CD4-positive, alpha-beta memory T cell (primary cell): ENCODE measurements at regions not wholly inside any gene's neighbourhood (a gene's known extent, or its start where the extent isn't known, plus 50 kb on each side); places are given as distances from the start of the nearest gene placed in this dataset.

Experiments used
- CTCF ChIA-PET: fragments of 350-600 bp; sonication (Branson Sonifier 250); formaldehyde crosslinking; loops from one replicate; lab custom pipeline; 2021; ENCODE audit warnings: inconsistent platforms; ENCODE audit not compliant: partially characterized antibody; lab: Charles Lee
- POLR2A ChIA-PET: fragments of 350-600 bp; sonication (Branson Sonifier 250); formaldehyde crosslinking; loops from one replicate; lab custom pipeline; 2021; ENCODE audit not compliant: partially characterized antibody; lab: Charles Lee
- DNase-seq, 5 donors: peaks; one replicate each; pipeline versions ENCODE4 v3.0.0 to v3.0.0-alpha.2; 2020 to 2022; ENCODE audit warnings: mixed read lengths in 1 of 5
- H3K27ac ChIP-seq: one replicate; pipeline ENCODE4 v1.7.0; 2013; ENCODE audit warnings: low read depth, low read length
- H3K27me3 ChIP-seq: 2 replicates; pipeline ENCODE4 v1.7.0; 2013; ENCODE audit warnings: mild to moderate bottlenecking, low read length, moderate library complexity; ENCODE audit not compliant: insufficient read depth
- H3K36me3 ChIP-seq: 2 replicates; pipeline ENCODE4 v1.7.0; 2013; ENCODE audit warnings: mild to moderate bottlenecking, low read length, moderate library complexity; ENCODE audit not compliant: insufficient read depth
- H3K4me1 ChIP-seq: 2 replicates; pipeline ENCODE4 v1.7.0; 2013; ENCODE audit warnings: mild to moderate bottlenecking, low read length, moderate library complexity; ENCODE audit not compliant: insufficient read depth
- H3K4me3 ChIP-seq, 2 donors: one replicate each; pipeline ENCODE4 v1.7.0; 2013; ENCODE audit warnings: low read length in 2 of 2, mild to moderate bottlenecking in 1 of 2
- H3K9me3 ChIP-seq, 2 donors: one replicate each; pipeline ENCODE4 v1.7.0; 2013; ENCODE audit warnings: low read length in 2 of 2, control low read depth in 1 of 2; ENCODE audit not compliant: control insufficient read depth in 1 of 2
- H3K27ac Mint-ChIP-seq, 7 donors: one replicate each; pipeline ENCODE4 v1.8.0; 2020 to 2021; ENCODE audit warnings: mixed read lengths in 7 of 7, mild to moderate bottlenecking in 6 of 7, inconsistent platforms in 3 of 7, moderate library complexity in 3 of 7
- H3K27me3 Mint-ChIP-seq, 2 donors: one replicate each; pipeline ENCODE4 v1.8.0; 2020 to 2021; ENCODE audit warnings: mixed read lengths in 2 of 2
- H3K36me3 Mint-ChIP-seq, 2 donors: one replicate each; pipeline ENCODE4 v1.8.0; 2020 to 2021; ENCODE audit warnings: mixed read lengths in 2 of 2, inconsistent platforms in 1 of 2, mild to moderate bottlenecking in 1 of 2
- H3K4me1 Mint-ChIP-seq, 4 donors: one replicate each; pipeline ENCODE4 v1.8.0; 2020 to 2021; ENCODE audit warnings: mixed read lengths in 4 of 4, mild to moderate bottlenecking in 1 of 4
- H3K4me3 Mint-ChIP-seq, 8 donors: one replicate each; pipeline ENCODE4 v1.8.0; 2020 to 2021; ENCODE audit warnings: mixed read lengths in 8 of 8, mild to moderate bottlenecking in 7 of 8, moderate library complexity in 6 of 8, inconsistent platforms in 3 of 8
- H3K9me3 Mint-ChIP-seq, 8 donors: one replicate each; pipeline ENCODE4 v1.8.0; 2020 to 2021; ENCODE audit warnings: mixed read lengths in 8 of 8, mild to moderate bottlenecking in 5 of 8, inconsistent platforms in 3 of 8, moderate library complexity in 1 of 8
- intact Hi-C: fragments of 100-400 bp; cut with micrococcal nuclease; formaldehyde crosslinking; loops from one replicate; pipeline ENCODE4 v1.15.1; 2023

DNA sequence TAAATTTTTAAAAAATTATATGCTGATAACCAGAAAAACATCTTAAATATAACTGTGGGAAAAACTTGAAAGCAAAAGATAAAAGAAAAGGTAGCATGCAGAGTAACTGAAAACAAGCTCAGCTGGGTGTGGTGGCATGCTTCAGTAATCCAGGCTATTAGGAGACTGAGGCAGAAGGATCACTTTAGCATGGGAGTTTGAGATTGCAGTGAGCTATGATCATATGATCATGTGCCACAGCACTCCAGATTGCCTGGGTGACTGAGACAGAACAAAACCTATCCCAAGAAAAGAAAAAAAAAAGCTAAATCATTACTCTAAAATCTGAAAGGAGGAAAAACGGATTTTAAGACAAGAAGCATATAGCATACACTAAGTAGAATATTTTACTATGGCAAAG is 1624.0 kb downstream of the AMY1C start:
- intact Hi-C loops, result no loop called here
- no peak for DNase-seq
- POLR2A ChIA-PET, result no interaction called here
- no peaks in the 10 kb centered on the region for H3K4me1 Mint-ChIP-seq
- no peak overlapping the region for H3K27ac Mint-ChIP-seq
- Histone ChIP-seq H3K27me3 (no peaks in the 10 kb centered on the region), H3K4me1 (no peaks in the 10 kb centered on the region), H3K27ac (no peak overlapping the region), H3K36me3 (no peaks in the 10 kb centered on the region), H3K4me3 (no peak overlapping the region), H3K9me3 (no peaks in the 10 kb centered on the region)
- CTCF ChIA-PET, result no interaction called here
- H3K9me3 Mint-ChIP-seq, result peaks cover 0 to 15% (median 8%) of the 10 kb centered on the region in 8 donors
- no peaks in the 10 kb centered on the region for H3K27me3 Mint-ChIP-seq
- no peaks in the 10 kb centered on the region for H3K36me3 Mint-ChIP-seq
- no peak overlapping the region for H3K4me3 Mint-ChIP-seq

DNA sequence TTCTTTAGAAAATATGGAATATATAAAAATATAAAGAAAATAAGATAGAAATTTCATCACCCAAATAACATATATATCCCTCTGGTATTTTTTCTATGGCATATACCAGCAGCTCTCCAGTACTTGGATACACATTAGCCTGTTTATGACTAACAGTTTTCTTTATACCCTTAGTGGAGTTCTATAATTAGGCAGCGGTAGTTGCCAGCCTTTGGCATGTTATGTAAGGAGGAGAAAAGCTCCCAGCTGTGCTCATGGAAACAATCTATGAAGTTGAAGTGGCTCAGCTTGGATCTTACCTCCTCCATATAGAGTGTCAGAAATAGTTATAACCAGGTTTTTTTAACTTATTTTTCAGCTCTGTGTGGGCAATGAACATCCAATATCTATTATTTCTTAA is 1636.8 kb downstream of the AMY1C start:
- no peak overlapping the region for H3K27ac ChIP-seq
- peaks cover 0 to 7% of the 10 kb centered on the region in 2 donors for H3K9me3 ChIP-seq
- ChIA-PET POLR2A (no interaction called here), CTCF (no interaction called here)
- Mint-ChIP-seq H3K36me3 (peaks cover 0 to 4% of the 10 kb centered on the region in 2 donors), H3K4me1 (no peaks in the 10 kb centered on the region), H3K4me3 (no peak overlapping the region), H3K27ac (no peak overlapping the region), H3K9me3 (peaks cover 3 to 29% (median 17%) of the 10 kb centered on the region in 8 donors), H3K27me3 (no peaks in the 10 kb centered on the region)
- no peak for DNase-seq
- H3K4me1 ChIP-seq, result no peaks in the 10 kb centered on the region
- no peak overlapping the region for H3K4me3 ChIP-seq
- no peaks in the 10 kb centered on the region for H3K27me3 ChIP-seq
- intact Hi-C loops, result no loop called here
- no peaks in the 10 kb centered on the region for H3K36me3 ChIP-seq

DNA sequence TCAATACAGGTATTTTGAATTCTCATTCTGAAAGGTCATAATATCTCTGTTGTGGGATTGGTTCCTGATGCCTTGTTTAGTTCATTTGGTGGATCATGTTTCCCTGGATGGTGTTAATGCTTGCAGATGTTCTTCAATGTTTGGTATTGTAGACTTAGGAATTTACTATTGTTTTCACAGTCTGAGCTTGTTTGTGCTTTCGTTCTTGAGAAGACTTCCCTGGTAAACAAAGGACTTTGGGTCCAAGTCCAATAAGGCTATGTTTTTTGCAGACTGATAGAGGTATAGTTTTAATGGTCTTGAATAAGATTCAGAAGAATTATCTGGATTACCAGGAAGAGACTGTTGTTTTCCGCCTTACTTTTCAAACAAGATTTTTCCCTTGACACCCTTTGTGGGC is 1646.3 kb downstream of the AMY1C start:
- Histone ChIP-seq H3K27ac (no peak overlapping the region), H3K27me3 (no peaks in the 10 kb centered on the region), H3K9me3 (no peaks in the 10 kb centered on the region), H3K36me3 (no peaks in the 10 kb centered on the region), H3K4me1 (no peaks in the 10 kb centered on the region), H3K4me3 (no peak overlapping the region)
- Mint-ChIP-seq H3K4me3 (no peak overlapping the region), H3K4me1 (no peaks in the 10 kb centered on the region), H3K27me3 (no peaks in the 10 kb centered on the region), H3K27ac (no peak overlapping the region), H3K36me3 (no peaks in the 10 kb centered on the region), H3K9me3 (peaks cover 2 to 38% (median 19%) of the 10 kb centered on the region in 8 donors)
- intact Hi-C loops, result no loop called here
- ChIA-PET CTCF (interaction anchor here (1.5 kb wide), 1 partner anchor 9 kb away, joined by 3 read pairs; no protein-coding TSS in a partner anchor), POLR2A (no interaction called here)
- no peak for DNase-seq

DNA sequence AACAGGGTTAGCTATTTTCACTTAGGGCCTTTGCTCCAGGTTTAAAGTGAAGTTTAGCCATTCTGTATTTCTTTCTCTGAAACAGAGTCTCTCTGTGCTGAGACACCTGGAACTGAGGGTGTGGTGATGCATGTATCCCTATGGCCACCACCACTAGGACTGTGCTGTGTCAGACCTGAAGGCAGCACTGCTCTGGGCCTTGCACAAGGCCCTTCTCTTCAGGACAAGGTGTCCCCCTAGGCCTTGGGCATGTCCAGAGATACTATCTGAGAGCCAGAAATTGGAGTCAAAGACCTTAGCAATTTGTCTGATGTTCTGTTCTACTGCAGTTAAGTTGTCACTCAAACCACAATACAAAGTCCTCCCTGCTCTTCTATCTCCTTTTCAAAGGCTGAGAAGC is 1649.2 kb downstream of the AMY1C start:
- H3K27me3 ChIP-seq, result no peaks in the 10 kb centered on the region
- Mint-ChIP-seq H3K4me1 (no peaks in the 10 kb centered on the region), H3K27ac (no peak overlapping the region), H3K27me3 (no peaks in the 10 kb centered on the region), H3K36me3 (no peaks in the 10 kb centered on the region), H3K4me3 (no peak overlapping the region), H3K9me3 (peaks cover 0 to 39% (median 18%) of the 10 kb centered on the region in 8 donors)
- H3K36me3 ChIP-seq, result no peaks in the 10 kb centered on the region
- CTCF ChIA-PET, result no interaction called here
- no peaks in the 10 kb centered on the region for H3K4me1 ChIP-seq
- H3K4me3 ChIP-seq, result no peak overlapping the region
- no peak for DNase-seq
- H3K27ac ChIP-seq, result no peak overlapping the region
- no peaks in the 10 kb centered on the region for H3K9me3 ChIP-seq
- POLR2A ChIA-PET, result no interaction called here
- intact Hi-C loops, result no loop called here

DNA sequence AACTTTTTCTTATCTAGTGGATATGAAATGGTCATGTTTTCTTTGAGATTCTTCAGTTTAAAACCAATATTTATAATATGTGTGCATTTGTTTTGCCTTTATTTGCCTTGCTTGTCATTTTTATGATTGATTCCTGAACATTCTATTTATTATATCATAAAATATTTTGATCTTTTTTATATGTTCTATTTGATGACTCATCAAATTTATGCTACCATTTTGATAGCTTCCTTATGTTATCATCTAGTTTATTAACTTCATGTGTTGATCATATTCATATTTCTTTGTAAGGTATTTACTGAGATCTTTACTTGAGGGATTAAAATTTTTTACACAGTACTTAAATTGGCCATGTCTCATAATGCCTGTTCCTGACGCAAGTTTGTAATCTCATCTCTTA is 1650.0 kb downstream of the AMY1C start:
- peaks cover 0 to 34% (median 15%) of the 10 kb centered on the region in 8 donors for H3K9me3 Mint-ChIP-seq
- no peaks in the 10 kb centered on the region for H3K27me3 Mint-ChIP-seq
- H3K36me3 Mint-ChIP-seq, result no peaks in the 10 kb centered on the region

DNA sequence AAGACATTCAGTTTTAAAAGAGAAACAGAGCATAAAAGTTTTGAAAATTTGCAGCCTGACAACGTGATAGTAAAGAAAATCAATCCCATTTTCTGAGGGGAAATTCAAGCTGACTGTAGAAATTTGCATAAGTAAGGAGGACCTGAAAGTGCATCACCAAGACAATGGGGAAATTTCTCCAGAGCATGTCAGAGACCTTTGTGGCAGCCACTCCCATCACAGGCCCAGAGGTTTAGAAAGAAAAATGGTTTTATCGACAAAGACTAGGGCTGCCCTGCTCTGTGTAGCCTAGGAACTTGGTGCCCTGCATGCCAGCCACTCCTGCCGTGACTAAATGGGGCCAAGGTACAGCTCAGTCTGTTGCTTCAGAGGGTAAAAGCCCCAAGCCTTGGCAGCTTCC is 1640.2 kb upstream of the PRMT6 start:
- Mint-ChIP-seq H3K27ac (no peak overlapping the region), H3K36me3 (no peaks in the 10 kb centered on the region), H3K27me3 (no peaks in the 10 kb centered on the region), H3K4me1 (no peaks in the 10 kb centered on the region), H3K4me3 (no peak overlapping the region), H3K9me3 (peaks cover 5 to 31% (median 21%) of the 10 kb centered on the region in 8 donors)
- ChIA-PET CTCF (no interaction called here), POLR2A (no interaction called here)
- Histone ChIP-seq H3K27me3 (no peaks in the 10 kb centered on the region), H3K4me1 (no peaks in the 10 kb centered on the region), H3K4me3 (no peak overlapping the region), H3K9me3 (no peaks in the 10 kb centered on the region), H3K27ac (no peak overlapping the region), H3K36me3 (no peaks in the 10 kb centered on the region)
- DNase-seq, result no peak
- intact Hi-C loops, result no loop called here

More for the DNA sequence above, 1650.0 kb downstream of the AMY1C start:
- intact Hi-C loops, result no loop called here
- H3K4me1 ChIP-seq, result no peaks in the 10 kb centered on the region
- H3K4me1 Mint-ChIP-seq, result no peaks in the 10 kb centered on the region
- H3K36me3 ChIP-seq, result no peaks in the 10 kb centered on the region
- H3K27ac ChIP-seq, result no peak overlapping the region
- CTCF ChIA-PET, result no interaction called here
- DNase-seq, result no peak
- H3K27ac Mint-ChIP-seq, result no peak overlapping the region
- H3K9me3 ChIP-seq, result no peaks in the 10 kb centered on the region
- POLR2A ChIA-PET, result no interaction called here
- H3K4me3 Mint-ChIP-seq, result no peak overlapping the region
- H3K27me3 ChIP-seq, result no peaks in the 10 kb centered on the region
- H3K4me3 ChIP-seq, result no peak overlapping the region

DNA sequence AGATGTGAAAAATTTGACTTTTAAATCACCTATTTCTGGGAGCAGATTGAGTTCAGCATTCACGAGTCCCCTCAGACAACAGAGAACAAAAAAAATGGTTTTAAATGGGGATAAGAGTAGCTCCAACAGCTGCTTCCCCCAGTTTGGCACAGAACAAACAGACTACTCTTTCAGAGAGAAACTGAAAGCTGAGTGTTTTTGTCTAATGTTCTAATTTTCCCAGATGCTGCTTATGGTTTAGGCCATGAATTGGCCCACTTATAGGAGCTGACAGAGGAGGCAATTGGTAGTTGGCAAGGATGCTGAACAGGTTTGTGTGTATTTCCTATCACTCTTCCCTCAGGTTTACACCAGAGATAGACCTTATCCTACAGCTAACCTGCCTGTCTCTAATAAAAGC is 1637.4 kb upstream of the PRMT6 start:
- CTCF ChIA-PET, result no interaction called here
- H3K4me3 ChIP-seq, result no peak overlapping the region
- no peaks in the 10 kb centered on the region for H3K36me3 ChIP-seq
- no peaks in the 10 kb centered on the region for H3K36me3 Mint-ChIP-seq
- H3K4me3 Mint-ChIP-seq, result no peak overlapping the region
- POLR2A ChIA-PET, result no interaction called here
- H3K9me3 Mint-ChIP-seq, result peaks cover 5 to 22% (median 15%) of the 10 kb centered on the region in 8 donors
- H3K27me3 Mint-ChIP-seq, result no peaks in the 10 kb centered on the region
- H3K27ac Mint-ChIP-seq, result no peak overlapping the region
- no peaks in the 10 kb centered on the region for H3K27me3 ChIP-seq
- intact Hi-C loops, result no loop called here
- H3K9me3 ChIP-seq, result no peaks in the 10 kb centered on the region
- no peaks in the 10 kb centered on the region for H3K4me1 ChIP-seq
- no peaks in the 10 kb centered on the region for H3K4me1 Mint-ChIP-seq
- H3K27ac ChIP-seq, result no peak overlapping the region
- no peak for DNase-seq

DNA sequence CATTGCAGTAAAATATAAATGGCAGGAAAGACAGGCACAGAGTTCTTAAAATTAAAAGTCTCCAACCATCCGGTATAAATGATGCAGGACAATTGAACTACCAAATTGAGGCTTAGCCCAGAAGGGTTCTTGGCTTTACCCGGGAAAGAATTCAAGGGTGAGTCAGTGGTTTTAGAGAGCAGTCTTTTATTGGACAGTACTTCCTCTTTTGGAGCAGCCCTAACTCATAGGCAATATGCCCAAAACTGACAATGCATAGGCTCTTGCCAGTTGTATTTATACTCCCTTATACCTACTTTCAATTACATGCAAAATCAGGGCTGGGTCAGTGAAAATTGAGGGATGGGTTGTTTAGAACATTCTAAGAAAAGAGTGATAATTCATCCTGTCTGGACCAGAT is 1628.9 kb upstream of the PRMT6 start:
- intact Hi-C loops, result no loop called here
- Mint-ChIP-seq H3K36me3 (no peaks in the 10 kb centered on the region), H3K9me3 (peaks cover 0 to 11% (median 1%) of the 10 kb centered on the region in 8 donors), H3K4me1 (no peaks in the 10 kb centered on the region), H3K27me3 (no peaks in the 10 kb centered on the region), H3K27ac (no peak overlapping the region), H3K4me3 (no peak overlapping the region)
- H3K9me3 ChIP-seq, result no peaks in the 10 kb centered on the region
- no peak for DNase-seq
- POLR2A ChIA-PET, result no interaction called here
- H3K36me3 ChIP-seq, result no peaks in the 10 kb centered on the region
- H3K27me3 ChIP-seq, result no peaks in the 10 kb centered on the region
- no peaks in the 10 kb centered on the region for H3K4me1 ChIP-seq
- no peak overlapping the region for H3K4me3 ChIP-seq
- CTCF ChIA-PET, result no interaction called here
- no peak overlapping the region for H3K27ac ChIP-seq
